ENCODE measurements at regions not wholly inside any gene's neighbourhood (a gene's known extent, or its start where the extent isn't known, plus 50 kb on each side); places are given as distances from the start of the nearest gene placed in this dataset.
"Not testable (repeated sequence)": the region's sequence is repeated elsewhere in the genome, so short reads cannot be mapped to it uniquely, and the experiment has no call there.

DNA sequence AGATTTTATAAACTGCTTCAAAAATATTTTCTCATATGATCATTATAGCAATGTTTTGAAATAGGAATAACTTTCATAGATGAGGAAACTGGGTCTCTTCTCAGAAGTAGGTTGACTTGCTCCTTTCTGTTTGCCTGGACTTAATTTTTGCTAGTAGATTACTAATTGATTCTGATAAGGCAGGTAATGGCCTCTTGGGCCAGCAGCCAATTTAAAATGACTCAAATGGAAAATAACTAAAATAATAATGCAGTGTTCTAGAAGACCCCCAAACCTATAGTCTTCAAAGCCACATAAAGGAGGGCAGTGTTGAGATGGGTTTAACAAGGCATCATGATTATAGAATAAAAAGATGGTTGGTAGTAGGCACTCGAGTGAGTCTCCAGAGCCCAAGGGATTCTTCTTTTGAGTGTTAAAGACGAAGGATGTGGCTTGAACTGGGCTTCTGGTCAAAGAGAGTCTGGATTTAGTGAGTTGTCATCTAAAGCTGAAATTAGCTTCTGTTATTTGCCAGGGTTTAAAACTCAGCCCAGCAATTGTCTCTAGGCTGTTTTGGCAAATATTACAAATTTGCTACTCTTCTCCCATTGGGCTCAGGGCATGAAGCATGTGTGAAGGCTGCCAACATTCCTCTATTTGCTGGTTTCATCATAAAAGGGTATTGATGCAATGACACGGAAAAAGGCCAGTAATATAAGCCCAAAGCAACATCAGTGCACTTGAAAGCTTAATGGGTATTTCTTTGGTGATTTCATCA is 297.1 kb upstream of the MEIS2 start:
- intact Hi-C loops (cut with micrococcal nuclease): no loop called here

DNA sequence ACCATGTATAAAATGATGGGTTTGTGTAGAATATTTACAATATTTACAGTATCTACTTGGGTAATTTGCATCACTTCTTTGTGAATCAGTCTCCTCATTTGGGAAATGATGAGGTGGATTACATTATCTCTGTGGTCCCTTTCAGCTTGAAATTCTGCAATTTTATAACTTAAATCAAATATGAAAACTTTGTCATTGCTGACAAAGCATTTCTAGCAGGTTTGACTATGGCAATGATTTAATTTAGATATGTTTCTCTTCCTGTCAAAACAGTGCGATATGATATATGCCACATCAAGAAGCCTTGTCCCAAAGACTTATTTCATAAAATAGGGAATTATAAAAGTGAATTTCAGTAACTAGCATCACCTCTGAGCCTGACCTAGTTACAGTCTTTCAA is 315.8 kb upstream of the MEIS2 start:
- intact Hi-C loops (cut with micrococcal nuclease): no loop called here

DNA sequence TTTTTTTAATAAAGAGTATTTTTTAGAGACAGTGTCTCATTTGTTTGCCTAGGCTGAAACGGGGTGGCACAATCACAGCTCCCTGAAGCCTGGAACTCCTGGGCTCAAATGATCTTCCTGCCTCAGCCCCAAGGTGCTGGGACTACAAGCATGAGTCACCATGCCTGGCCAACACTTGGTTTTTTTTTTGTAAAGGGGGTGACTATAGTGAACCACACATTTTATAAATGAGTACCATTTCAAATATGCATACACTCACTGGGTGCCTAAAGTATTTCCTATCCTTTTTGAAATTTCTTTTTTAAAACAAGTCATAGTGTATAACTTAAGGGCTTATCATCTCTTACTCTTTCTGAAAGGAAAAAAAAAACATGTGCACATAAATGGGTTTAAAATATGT is 325.2 kb upstream of the MEIS2 start:
- intact Hi-C loops (cut with micrococcal nuclease): no loop called here

DNA sequence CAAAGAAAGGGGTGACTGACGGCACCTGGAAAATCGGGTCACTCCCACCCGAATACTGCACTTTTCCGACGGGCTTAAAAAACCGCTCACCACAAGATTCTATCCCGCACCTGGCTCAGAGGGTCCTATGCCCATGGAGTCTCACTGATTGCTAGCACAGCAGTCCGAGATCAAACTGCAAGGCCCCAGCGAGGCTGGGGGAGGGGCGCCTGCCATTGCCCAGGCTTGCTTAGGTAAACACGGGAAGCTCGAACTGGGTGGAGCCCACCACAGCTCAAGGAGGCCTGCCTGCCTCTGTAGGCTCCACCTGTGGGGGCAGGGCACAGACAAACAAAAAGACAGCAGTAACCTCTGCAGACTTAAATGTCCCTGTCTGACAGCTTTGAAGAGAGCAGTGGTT is 327.0 kb upstream of the MEIS2 start:
- intact Hi-C loops (cut with micrococcal nuclease): not testable (repeated sequence)

DNA sequence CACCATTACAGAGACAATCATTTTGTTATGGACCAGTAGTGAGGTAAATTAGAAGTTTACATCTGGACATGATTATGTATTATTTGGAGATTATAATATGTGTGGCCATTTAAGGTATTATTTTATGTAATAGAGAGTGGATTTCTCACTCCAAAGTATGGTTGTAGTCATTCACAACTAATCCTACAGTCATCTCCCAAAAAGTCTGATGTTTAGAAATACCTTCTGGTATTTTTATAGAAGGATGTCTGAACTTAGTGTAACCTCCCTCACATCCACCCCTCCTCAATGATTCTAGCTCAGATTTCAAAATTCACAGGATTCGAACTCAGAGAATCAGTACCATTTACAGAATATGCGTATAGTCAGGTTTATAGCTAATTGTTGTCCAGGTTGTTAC is 346.6 kb upstream of the MEIS2 start:
- intact Hi-C loops (cut with micrococcal nuclease): no loop called here

DNA sequence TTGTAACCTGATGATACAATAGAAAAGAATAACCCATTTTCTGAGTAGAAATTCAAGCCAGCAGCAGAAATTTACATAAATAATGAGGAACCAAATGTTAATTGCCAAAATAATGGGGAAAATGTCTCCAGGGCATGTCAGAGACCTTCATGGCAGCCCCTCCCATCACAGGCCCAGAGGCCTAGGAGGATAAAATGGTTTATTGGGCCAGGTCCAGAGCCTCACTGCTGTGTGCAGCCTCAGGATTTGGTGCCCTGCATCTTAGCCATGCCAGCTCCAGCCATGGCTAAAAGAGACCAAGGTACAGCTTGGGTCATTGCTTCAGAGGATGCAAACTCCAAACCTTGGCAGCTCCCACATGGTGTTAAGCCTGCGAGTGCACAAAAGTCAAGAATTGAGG is 352.1 kb upstream of the MEIS2 start:
- intact Hi-C loops (cut with micrococcal nuclease): no loop called here

DNA sequence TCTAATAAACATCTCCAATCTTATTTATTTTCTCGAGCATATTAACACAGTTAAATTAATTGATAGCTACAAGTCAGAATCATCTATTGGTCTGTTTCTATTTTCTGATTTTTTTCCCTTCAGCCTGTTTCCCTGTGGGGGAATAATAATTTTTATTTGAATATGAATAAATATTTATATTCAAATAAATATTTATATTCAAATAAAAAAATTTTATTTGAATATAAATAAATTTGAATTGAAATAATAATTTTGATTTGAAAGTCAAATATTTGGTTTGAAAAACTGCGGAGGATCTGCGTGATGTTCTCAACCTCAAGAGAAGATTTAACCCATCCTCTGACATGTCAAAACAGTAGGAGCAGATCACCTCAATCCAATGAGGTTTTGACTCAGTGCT is 380.1 kb upstream of the MEIS2 start:
- intact Hi-C loops (cut with micrococcal nuclease): no loop called here

DNA sequence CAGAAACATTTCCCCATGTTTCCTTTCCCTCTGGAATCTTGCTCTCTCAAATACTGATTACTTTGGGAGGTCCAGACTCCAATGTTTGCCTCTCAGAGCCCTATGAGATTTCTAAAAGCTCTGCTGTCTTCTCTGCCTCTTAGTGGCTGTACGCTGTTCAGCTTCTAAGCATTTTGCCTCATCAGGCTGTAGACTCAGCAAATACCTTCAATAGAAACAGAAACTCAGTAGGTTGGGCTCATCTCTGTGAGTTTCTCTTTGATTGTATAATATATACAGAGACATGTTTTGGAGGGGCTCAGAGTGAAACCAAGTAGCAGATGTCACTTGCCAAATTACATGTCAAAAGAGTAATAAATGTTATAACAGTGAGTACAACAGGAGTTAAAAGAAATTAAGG is 380.8 kb upstream of the MEIS2 start:
- intact Hi-C loops (cut with micrococcal nuclease): no loop called here

DNA sequence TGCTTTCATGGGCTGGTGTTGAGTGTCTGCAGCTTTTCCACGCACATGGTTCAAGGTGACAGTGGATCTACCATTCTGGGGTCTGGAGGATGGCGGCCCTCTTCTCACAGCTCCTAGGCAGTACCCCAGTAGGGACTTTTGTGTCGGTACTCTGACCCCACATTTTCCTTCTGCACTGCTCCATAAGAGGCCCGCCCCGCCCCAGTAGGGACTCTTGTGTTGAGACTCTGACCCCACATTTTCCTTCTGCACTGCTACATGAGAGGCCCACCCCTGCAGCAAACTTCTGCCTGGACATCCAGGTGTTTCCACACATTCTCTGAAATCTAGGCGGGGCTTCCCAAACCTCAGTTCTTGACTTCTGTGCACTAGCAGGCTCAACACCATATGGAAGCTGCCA is 383.4 kb upstream of the MEIS2 start:
- intact Hi-C loops (cut with micrococcal nuclease): no loop called here

DNA sequence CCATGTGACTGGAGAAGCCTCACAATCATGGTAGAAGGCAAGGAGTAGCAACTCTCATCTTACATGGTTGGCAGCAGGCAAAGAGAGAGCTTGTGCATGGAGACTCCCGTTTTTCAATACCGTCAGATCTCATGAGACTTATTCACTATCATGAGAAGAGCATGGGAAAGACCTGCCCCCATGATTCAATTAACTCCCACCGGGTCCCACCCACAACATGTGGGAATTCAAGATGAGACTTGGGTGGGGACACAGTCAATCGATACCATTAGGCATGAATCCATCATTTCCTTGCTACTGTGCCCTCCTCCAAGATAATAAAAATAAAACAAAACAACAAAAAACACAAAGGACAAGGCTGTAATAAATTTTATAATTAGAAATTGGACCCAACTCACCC is 384.7 kb upstream of the MEIS2 start:
- intact Hi-C loops (cut with micrococcal nuclease): no loop called here

DNA sequence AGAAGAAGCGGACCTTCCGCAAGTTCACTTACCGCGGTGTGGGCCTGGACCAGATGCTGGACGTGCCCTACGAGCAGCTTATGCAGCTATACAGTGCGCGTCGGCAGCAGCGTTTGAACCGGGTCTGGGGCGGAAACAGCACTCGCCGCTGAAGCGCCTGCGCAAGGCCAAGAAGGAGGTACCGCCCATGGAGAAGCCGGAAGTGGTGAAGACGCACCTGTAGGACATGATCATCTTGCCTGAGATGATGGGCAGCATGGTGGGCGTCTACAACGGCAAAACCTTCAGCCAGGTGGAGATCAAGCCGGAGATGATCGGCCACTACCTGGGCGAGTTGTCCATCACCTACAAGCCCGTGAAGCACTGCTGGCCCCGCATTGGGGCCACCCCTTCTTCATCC is 390.4 kb upstream of the MEIS2 start:
- intact Hi-C loops (cut with micrococcal nuclease): no loop called here

DNA sequence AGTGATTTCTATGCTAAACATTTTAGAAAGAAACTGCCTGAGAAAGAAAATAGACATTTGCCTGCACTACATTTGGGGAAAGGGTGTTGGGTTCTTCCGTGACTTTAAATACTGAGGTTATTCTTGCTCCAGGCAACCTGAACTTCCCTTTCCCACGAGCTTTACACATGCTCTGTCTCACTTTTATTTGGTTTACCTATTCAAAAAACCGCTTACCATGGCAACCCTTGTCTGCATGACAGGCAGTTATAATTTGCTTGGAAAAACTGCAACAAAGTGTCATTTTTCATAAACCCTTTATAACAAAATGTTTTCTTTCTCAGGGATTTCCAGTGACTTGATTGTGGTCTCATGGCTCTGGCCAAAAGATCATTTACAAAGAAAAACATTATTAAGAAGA is 416.3 kb upstream of the MEIS2 start:
- intact Hi-C loops (cut with micrococcal nuclease): no loop called here

DNA sequence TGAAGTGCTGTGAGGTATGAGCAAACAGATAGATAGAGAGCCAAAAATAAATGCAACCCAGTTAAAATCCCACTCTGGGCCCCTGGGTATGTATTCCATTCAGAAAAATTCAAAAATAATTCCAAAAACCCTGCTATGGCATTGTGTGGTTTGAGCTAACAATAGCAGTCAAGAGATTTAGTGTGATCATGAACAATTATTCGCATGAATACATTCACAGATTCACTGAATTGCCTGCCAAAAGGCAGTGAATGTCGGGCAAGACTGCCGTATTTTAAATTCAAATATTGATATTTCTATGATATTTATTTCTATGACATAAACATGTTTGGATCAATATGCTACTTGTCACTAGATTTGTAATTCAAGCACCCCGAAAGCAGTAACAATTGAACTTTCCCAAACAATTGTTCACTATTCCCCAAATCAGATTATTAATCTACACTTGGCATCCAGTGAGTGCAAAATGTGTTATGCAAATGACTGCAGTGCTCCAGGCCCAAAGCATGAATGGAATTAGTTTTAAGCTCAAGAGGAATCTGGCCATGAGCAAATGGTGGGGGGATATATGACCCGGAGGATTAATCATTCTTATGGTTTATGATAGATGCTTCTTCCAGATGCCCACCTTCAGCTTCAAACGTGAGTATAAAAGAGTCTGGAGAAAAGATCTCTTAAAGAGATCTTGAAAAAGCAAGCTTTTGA is 417.0 kb upstream of the MEIS2 start:
- intact Hi-C loops (cut with micrococcal nuclease): no loop called here

DNA sequence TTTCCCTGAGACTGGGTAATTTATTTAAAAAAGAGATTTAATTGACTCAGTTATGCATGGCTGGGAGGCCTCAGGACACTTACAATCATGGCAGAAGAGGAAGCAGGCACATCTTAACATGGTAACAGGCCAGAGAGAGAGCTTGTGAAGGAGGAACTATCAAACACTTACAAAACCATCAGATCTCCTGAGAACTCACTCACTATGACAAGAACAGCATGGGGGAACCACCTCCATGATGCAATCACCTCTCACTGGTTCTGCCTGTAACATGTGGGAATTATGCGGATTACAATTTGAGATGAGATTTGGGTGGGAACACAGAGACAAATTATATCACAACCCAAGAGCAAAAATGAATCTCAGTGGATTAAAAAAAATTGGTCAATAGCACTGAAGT is 416.0 kb upstream of the TMCO5A start:
- intact Hi-C loops (cut with micrococcal nuclease): no loop called here

DNA sequence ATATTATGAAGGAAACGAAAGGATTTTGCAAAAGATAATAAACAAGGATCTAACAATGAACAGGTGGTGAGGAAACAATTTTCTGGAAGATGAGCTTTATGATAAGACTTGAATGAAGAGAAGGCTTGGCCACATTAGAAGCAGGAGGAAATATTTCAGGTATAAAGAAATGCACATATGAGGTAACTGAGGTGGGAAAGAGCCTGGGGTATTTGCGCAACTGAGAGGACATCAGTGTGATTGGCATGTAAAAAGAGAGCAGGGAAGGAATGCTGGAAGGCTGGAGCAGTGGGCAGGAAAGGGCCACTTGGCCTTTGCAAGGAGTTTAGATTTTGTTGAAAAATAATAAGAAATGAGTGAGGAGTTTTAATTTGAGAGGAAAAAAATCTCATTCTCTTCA is 414.4 kb upstream of the TMCO5A start:
- intact Hi-C loops (cut with micrococcal nuclease): no loop called here

DNA sequence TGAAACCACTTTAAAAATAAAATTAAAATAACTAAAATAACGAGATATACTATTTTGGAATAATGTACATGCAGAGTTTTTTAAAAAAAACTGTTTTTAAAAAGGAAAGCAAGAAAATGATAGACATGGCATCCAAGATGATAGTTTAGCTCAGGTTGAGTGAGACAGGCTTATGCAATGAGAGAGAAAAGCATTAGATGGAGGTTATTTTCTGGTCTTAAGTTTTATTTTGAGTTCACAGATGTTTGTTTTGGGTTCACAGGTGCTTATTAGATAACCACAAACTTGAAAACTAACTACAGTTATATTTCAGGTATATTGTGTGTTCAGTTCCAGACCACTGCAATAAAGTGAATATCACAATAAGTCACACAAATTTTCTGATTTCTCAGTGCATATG is 413.6 kb upstream of the TMCO5A start:
- intact Hi-C loops (cut with micrococcal nuclease): no loop called here

DNA sequence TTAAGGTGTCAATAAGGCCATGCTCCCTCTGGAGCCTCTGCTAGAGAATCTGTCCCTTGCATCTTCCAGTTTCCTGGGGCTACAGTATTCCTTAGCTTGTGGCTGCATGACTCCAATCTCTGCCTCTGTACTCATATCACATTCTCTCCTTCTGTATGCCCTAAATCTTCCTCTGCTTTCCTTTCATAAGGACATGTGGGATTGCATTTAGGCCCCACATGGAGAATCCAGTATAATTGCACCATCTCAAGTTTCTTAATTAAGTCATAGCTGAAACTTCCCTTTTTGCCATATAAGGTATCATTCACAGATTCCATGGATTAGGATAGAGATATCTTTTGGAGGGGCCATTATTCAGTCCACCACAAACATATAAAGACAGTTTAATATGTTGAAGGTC is 409.8 kb upstream of the TMCO5A start:
- intact Hi-C loops (cut with micrococcal nuclease): no loop called here

DNA sequence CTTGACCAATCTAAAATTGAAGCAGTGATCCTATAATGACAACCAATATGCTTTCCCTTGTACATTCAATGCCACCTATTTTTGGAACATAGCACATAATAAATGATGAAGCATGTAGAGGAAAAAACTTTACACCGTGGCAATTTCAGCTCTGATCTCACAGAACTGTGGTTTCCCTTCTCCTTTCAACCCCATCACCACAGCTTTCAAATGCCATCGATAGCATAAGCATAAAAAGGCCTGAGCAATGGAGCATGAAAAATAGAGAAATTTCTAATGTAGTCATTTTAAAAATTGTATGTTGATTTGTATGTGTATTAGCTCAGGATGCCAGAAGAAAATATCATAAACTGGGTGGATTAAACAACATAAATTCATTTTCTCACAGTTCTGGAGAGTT is 406.0 kb upstream of the TMCO5A start:
- intact Hi-C loops (cut with micrococcal nuclease): no loop called here

DNA sequence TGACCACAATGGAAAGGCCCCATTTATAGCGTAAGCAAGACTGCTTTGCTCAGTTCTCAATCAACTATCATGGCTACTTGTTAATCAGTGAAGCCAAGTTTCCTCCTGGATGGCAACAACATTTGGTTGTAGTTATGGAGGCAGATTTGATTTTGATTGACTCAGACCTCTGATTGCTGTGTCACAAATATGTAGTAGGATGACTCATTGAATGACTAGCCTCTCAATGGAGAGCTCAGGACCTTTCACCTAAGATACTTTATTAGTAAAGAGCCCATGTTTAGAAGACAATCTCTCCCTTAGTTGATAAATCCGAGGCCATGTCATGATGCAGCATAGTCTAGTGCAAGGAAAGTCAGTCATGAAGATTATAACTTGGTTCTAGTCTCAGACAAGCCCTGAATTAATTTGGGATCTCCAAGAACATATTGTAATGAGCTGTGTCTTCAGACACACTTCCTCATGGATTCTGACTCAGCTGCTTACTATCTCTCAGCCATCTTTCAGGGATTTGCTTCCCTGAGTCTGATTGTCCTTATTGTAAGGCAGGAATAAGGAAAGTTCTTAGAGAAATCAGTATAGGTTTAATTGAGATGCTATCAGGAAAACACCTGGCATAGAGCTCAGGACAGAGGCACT is 397.4 kb upstream of the TMCO5A start:
- intact Hi-C loops (cut with micrococcal nuclease): no loop called here

DNA sequence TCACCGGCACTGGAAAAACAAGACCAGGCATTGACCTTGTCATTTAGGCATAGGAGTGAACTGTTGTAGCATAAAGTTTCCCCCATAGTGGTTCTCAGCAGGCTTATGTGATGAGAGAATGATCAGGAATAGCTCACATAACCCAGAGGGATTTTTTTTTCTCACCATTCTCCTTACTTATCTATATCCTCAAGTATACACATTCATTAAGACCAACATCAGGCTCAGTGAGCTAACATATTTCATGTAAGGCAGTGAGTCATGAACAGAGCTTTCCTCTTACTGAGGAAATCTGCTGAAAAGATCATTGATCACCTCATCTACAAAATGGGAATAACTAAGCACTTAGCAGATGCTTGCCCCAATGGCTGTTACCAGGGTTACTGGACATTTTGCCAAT is 396.6 kb upstream of the TMCO5A start:
- intact Hi-C loops (cut with micrococcal nuclease): no loop called here

DNA sequence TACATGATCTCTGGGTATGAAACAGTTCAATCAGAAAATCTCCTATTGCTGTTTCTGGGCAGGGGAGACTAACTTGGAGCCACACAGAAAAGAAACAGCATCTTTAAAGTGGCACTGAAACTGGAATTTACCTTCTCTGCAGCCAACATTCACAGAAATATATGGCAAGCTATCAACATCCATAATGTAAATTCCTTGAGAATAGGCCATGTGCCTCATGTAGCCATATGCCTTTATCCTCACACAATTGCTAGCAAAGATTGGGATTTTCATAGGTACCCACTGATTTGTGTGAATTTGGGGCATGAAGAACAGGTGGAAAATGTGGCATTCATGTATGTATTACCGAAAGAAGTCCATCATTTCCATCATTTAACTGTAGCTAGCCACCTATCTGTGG is 386.3 kb upstream of the TMCO5A start:
- intact Hi-C loops (cut with micrococcal nuclease): no loop called here

DNA sequence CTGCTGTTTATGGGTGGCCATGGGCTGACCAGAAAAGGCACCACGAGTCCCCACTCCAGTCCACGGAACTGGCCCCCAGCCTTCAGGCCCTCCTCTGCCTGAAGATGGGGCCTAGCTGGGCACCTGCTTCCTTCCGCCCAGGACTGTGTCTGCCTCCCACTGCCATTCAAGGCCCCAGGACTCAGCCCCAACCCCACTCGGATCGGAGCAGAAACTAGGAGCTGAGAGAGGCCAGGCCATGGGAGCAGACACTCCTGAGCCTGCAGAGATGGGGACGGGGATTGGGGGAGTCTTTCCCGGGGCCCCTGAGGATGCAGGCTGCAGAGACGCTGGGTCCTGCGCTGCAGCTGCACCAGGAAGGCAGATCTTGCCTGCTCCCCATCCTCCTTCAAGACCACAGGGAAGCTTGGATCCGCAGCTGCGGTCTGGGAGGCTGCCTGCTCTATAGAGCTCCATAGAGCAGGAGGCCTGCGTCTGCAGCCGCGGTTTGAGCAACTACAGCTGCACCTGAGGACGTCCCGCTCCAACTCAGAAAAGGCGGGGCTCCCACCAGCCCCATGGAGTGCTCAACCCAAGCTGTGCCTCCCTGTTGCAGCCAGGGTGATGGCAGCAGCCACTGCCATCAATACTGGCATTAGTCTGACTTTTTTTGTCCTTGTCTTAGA is 383.9 kb upstream of the TMCO5A start:
- intact Hi-C loops (cut with micrococcal nuclease): no loop called here
